GM19023 (cell line): ENCODE measurements at regions not wholly inside any gene's neighbourhood (a gene's known extent, or its start where the extent isn't known, plus 50 kb on each side); places are given as distances from the start of the nearest gene placed in this dataset.

Source experiments
- ATAC-seq: cut with Tn5 transposase; IDR thresholded peaks from one replicate; pipeline ENCODE4 v1.9.1; 2021; ENCODE audit warnings: mild to moderate bottlenecking, moderate library complexity; ENCODE audit not compliant: unreplicated experiment

DNA sequence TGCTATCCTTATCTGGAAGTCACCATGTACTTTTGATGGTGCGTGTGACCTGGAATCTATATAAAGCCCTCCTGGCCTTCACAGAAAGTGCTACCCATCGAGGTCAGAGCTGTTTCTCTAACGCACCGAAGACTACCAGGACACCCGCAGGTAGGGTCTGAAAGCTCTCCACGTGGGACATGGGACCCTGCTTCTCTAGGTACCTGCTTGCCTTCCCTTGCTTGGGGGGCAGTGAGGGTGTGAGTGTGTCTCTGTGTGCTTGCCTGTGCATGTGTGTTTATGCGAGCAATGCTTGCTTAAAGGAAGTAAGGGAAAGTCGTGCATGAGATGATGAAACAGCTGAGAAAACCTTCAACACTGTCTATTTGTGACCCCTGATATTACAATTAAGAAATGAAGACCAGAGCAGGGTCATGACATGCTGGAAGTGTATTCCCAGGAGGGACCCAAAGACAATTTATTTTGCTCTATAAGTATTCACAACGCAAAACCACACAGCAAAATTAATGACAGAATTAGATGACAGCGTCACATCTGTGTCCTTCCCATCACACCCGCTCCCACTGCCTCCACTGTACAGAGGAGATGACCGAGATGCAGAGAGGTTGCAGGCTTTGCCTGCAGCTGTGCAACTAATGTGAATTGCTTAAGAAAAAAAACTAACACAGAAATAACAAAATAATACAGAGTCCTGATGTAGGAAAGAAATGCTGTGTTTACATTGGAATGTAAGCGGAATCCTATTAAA is 76.4 kb upstream of the HELT start:
- no peak for ATAC-seq

DNA sequence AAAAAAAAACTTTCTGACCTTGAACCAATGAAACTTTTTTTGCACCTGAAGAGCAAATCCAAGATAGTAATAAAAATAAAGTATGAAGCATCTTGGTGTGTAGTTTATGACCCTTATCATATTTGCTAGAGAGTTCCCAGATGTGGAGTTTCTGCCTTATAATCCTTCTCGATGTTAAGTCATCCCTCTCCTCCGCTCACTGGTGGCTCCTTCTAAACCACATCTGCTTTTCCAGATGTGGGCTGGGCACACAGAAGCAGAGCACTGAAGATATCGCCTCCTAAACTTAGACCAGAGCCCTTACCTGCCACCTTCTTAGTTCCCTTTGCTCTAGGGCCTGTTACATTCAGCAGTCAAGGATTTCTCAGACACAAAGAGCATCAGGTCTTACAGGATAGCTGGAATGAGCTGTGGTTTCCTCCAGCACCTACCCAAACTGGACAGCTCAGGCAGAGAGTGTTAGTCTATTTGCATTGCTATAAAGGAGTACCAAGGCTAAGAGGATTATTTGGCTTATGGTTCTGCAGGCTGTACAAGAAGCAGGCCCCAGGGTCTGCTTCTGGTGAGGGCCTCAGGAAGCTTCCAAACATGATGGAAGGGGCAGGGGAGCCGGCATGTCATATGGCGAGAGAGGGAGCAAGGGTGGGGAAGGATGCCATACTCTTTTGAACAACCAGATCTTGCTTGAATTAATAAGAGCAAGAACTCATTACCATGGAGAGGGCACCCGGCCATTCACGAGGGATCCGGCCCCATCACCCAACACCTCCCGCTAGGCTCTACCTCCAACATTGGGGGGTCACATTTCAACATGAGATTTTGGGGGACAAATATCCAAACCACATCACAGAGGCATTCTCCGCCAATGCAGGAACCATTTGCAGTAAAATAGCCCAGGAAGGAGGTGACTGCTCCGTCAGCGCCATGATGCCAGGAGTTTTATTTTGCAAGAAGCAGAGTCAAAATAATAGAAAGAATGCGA is 75.6 kb upstream of the HELT start:
- ATAC-seq, result no peak

DNA sequence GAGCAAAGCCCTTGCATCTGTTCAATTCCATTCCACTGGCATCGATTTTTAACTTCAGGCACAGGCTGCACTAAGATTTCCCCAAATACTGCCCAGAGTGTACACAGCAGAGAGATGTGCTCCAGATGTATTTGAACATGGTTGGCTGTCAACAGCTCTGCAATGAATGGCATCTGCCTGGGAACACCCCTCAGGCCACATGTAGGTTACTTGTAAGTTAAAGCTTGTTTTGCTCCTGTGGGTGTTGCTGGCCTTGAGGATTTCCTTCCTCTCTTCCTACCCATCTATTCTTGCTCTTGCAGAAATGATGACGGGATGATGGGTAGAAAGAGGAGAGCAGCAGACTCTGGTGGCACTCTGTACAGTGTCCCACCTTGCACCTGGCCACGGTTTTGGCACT is 69.3 kb upstream of the HELT start:
- ATAC-seq, result no peak

DNA sequence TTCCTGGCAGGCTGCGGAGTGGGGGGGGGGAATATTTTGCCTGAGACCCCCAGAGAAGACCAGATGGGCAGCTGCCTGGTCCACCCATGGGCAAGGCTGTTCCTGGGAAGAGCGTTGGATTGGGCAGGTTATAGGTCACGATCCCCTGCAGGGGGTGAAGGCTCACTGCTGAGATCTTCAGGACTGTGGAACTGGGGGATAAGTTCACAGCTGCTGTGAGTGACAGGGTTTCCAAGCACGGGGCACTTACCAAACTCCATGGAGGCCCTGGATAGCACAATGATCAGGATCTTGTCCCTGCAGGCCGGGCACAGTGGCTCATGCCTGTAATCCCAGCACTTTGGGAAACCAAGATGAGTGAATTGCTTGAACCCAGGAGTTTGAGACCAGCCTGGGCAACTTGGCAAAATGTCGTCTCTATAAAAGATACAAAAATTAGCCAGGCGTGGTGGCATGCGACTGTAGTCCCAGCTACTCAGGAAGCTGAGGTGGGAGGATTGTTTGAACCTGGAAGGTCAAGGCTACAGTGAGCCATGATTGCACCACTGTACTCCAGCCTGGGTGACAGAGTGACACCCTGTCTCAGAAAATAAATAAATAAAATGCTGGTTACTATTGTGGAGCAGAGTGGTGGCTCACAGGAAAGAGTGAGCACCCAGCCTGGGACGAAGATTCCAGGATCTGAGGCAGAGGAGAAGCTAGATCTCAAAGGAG is 68.0 kb upstream of the HELT start:
- no peak for ATAC-seq

DNA sequence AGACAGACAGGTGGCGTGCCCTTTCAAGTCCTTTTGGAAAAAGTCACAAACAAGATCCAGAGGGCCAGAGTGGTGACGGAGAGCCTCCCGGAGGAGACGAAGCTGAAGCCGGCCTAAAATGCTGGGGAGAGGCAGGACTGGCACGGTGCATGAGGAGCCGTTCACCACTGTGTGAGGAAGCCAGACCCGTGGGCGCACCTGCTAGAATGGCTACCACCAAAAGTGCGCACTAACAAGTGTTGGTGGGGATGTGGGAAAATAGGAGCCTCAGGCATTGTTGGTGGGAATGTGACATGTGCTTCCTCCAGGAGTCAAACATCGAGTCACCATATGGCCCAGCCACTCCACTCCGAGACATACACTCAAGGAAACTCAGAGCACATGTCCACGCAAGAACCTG is 67.4 kb upstream of the HELT start:
- ATAC-seq, result no peak

DNA sequence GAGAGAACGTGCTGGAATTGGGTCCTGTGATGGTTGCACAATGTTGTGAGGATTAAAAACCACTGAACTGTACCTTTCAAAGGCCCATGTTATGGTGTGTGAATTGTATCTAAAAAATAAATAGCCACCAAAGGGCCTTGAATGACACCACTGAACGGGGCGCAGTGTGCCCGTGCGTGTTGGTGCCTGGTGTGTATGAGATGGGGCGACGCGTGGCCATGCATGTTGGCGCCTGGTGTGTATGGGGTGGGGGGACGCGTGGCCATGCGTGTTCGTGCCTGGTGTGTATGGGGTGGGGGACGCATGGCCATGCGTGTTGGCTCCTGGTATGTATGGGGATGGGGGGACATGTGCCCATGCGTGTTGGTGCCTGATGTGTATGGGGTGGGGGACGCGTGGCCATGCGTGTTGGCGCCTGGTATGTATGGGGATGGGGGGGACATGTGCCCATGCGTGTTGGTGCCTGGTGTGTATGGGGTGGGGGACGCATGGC is 66.6 kb upstream of the HELT start:
- ATAC-seq, result no peak

DNA sequence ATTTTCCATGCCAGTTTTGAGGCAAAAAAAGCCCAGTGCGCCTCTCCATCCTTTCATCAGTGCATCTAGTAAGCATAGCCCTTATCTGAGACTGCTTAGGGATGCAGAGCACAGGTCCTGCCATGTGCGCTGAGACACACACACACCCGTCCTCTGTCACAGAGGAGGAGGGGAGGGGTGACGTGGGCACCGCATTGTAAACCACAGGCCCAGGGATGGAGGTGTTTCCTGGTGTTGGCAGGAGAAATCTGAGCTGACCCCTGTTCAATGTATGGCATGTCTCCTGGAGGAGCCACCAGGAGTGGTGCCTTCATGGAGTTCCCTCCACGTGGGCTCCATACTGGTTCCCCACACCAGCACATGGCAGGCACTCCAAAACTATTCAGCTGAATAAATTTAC is 65.8 kb upstream of the HELT start:
- no peak for ATAC-seq

DNA sequence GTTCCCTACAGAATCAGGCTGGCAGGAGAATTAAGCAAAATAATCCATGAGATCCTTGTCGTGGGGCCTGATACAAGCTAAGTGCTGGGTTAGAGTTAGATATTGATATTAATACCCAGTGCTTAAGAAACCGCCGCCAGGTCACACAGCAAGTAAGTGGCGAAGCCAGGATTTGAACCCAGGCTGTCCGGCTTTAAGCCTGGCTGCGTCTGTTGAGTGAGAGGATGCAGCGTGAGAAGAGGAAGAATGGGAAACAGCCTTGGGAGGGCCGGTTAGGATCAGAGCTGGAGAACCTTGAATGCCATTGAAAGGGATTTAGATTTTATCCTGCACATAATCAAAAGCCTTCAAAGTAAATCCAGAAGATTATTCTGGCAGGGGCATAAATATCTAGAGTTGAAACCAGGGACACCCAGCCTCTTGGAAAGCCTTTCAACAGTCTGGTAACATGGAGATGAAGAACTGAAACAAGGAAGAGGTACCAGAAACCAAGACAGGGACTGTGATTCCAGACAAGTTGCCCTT is 64.8 kb upstream of the HELT start:
- ATAC-seq, result no peak

DNA sequence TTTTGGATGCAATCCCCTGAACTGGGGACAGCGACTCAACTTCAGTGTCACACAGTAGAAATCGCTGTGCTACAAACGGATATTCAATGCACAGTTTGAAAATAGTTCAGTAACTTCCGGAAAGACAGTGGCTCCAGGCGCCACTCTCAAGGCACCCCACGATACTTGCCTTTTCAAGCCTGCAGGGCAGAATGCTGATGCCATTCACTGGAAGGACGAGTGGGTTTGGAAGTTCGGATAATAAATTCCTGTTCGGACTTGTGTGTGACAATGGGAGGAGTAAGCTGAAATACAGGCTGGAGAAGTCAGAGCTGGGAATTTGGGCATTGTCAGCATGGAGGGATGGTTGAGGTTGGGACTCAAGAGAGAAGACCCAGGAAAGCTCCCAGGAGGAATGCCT is 64.3 kb upstream of the HELT start:
- ATAC-seq, result no peak

DNA sequence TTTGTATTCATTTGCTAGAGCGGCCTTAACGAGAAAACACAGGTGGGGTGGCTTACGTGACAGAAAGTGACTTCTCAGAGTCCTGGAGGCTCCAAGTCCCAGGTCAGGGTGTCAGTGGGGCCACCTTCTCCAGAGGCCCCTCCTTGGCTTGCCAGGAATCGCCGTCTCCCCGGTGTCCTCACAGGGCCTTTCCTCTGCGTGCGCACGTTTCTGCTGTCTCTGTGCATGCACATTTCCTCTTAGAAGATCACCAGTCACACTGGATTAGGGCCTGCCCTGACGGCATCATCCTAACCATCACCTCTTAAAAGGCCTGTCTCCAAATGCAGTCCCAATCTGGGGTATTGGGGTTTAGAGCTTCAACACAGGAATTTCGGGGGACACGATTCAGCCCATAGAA is 63.8 kb upstream of the HELT start:
- ATAC-seq, result no peak

DNA sequence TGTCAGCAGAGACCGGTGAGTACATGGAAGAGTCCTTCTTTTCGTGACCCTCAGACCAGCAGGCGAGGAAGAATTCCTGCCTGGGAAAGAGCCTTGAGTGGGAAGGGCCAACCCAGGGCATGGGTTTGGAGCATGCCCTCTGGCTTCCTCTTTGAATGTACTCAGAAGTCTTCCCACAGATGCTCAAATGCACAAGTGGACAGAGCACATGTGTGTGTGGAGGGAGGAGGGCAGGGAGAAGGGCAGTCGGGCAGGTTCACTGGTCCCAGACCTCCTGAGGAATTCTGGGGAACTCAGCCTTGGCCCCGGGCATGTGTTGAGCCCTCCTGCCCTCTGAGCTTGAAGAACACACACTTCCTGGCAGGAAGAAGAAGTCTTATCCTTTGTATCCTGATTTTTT is 63.2 kb upstream of the HELT start:
- no peak for ATAC-seq

DNA sequence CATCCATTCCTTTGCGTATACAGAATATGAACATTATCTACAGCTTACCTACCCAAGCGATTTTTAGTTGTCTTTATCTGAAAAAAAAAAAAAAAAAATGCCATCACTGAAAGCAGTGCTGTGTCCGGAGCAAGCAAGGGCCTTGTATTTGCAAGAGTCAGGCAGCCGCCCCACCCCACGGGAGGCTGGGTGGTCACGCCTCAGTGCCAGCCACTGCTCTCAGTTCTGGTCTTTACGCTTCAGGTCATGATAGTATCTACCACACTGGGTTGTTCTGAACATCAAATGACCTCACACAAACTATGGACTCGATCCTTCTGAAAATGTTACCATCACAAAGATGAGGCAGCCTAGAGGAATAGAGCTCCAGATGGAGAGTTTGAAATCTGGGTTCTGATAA is 62.7 kb upstream of the HELT start:
- ATAC-seq, result no peak

DNA sequence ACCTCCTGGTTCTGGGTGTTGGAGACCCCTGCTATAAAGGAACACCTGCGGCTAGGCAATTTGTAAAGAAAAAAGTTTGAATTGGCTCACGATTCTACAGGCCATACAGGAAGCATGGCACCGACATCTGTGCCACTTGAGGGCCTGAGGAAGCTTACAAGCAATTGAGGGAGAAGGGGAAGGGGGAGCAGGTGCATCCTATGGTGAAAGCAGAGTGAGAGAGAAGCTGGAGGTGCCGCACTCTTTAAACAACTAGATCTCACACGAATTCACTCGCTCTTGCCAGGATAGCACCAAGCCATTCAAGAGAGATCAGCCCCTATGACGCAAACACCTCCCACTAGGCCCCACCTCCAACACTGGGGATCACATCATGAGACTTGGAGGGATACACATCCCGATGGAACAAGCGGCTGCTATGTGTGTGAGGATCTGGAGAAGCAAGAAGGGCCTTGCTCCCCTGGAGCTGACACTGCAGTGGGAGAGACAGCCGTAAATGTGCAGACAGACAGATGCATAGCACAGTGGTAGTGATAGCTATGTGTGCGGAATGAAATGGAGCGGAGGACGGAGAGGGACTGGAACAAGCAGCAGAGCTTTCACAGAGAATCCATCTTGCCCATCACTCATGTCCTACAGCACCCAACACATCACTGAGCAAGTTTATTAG is 60.7 kb upstream of the HELT start:
- no peak for ATAC-seq

DNA sequence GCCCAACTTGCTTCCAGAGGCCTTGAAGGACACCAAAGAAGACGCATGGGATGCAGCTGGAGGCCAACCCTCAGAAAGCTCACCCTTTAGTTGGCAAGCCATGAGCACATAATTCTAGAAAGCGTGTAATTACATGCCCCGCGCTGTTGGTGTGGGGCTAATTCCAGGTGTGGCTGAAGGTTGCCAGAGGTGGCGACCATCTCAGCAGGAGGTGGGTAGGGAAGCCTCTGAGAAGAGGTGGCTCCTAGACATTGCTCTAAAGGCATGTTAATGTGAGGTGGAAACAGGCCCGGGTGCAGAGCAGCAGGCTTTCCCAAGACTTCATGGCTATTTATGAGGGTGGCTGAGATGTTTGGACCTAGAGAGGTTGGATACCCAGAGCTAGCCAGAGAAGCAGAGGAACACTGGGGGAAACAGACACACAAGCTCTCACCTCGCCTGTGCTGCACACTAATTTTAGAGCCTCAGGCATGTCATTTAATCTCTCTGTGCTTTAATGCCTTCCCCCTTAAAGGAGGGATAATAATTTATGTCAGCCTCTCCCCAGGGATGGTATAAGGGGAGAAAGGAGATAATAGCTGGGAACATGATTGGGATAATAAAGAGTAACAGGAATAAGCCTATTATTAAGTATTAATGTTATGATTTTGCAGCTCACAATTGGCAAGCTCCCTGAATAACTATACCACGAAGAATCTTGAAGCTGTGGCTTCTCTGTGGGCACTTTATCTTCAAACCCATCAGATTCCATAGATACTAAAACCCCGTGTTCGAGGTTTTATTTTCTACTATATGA is 60.0 kb upstream of the HELT start:
- ATAC-seq, result no peak

DNA sequence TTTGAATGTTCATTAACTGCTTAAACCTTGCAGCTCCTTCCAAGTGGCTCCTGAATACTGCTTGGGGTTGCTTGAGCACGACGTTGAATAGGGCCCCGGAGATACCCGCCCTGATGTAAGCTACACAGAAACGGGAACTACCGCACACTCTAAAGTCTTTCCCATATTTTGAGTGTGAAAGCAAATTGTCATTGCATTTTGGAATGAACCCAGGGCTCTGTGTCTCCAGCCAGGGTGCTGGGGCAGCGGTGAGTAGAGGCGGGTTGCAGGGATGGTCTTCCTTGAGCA is 59.4 kb upstream of the HELT start:
- no peak for ATAC-seq

DNA sequence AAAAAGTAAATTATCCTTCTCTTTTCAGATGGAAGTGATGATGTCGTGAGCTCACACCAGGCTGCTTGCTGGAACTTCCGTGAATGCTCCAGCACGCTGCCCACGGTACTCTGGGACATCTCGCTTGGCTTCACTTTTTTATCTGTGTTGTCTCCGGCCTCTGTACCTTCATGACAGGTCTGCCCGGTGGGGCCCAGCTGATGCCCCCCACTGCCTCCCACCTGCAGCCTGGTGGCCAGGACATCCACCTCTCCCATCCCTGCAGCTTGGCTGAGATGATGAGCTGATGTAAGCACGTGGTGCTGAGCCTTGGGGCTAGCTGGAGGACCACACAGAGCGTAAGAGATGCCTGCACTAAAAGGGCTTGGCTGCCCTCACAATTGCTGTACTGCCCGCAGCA is 59.0 kb upstream of the HELT start:
- ATAC-seq, result no peak

DNA sequence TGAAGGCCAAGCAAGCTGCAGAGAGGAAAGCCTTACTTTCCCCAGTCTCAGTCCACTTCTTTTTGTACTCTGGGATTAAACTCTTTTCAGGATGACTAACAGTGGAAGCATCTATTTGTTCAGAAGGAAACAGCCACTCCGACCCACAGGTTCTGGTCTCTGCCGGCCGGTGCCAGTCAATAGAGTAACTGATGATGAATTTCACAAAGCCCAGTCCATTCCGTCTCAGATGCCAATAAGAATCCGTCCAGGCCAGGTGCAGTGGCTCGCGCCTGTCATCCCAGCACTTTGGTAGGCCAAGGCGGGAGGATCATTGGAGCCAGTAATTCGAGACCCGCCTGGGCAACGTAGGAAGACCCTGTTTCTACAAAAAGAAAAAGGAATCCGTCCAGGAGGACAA is 58.5 kb upstream of the HELT start:
- ATAC-seq, result no peak

DNA sequence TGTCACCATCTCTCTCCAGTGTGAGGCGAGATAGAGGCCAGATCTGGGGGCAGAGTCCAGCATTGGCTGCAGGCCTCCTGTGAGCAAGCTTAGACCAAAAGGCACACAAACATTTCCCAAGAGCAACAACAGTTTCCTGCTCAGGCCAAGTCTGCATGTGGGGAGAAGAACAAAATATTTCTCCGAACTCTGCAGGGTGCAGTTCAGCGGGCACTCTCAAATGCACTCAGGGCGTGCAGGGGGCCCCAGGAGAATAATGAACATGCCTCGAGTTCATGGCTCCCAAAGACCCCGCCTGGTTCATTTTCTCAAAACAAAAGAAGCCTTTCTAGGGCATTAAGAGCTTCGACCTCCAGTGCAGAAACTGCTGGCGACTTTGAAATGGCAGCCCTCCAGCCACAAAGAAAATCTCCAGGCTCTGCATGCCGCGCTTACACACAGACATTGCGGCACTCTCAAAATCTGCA is 57.8 kb upstream of the HELT start:
- ATAC-seq, result no peak

DNA sequence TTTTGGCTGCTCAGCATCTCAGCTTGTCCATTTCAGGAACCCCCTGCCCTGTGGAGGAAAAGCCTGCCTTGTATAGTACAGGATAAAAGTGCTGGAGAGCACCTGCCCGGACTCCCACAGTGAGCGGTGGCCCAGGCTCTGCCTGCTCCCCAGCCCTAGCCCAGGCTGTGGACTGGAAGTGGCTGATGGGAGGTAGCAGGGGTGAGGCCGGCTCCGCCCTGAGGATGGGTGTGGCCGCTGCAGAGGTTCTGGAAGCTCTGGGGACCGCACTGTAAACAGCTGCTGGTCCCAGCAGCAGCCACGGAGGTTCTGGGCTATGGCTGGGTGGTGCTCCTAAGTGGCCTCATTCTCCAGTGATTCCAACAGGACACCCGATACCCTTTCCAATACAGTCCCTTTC is 56.6 kb upstream of the HELT start:
- no peak for ATAC-seq

DNA sequence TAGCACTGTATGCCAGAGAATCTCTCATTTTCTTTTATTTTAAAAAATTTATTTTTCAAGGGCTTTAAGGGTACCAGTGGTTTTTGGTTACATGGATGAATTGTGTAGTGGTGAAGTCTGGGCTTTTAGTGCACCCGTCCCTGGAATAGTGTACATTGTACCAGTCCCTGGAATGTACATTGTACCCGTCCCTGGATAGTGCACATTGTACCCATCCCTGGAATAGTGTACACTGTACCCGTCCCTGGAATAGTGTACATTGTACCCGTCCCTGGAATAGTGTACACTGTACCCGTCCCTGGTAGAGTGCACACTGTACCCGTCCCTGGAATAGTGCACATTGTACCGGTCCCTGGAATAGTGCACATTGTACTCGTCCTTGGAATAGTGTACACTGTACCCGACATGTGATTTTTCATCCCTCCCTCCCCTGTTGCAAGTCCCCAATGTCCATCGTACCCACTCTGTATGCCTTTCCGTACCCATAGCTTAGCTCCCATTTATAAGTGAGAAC is 56.1 kb upstream of the HELT start:
- ATAC-seq, result no peak
